Spleen (tissue), 11 donors: ENCODE measurements at regions not wholly inside any gene's neighbourhood (a gene's known extent, or its start where the extent isn't known, plus 50 kb on each side); places are given as distances from the start of the nearest gene placed in this dataset.

Experiments
- DNase-seq: peaks from one replicate; pipeline ENCODE4 v3.0.0-alpha.2; 2020
- H3K27ac ChIP-seq, 8 donors: fragments of 200-600 bp; sonication (generic) in 7 of 8; 1 replicate in 4 of 8; 2 replicates in 4 of 8; pipeline versions ENCODE4 v1.5.0 to v1.8.0; 2016 to 2021; ENCODE audit warnings: inconsistent platforms in 4 of 8, mild to moderate bottlenecking in 4 of 8, moderate library complexity in 1 of 8
- H3K27me3 ChIP-seq, 7 donors: fragments of 200-600 bp; sonication (generic) in 6 of 7; replicated peaks in 1 of 7; 1 replicate in 4 of 7; 2 replicates in 3 of 7; pipeline versions ENCODE4 v1.5.0 to v1.8.0; 2016 to 2021; ENCODE audit warnings: inconsistent platforms in 3 of 7, mild to moderate bottlenecking in 1 of 7
- H3K36me3 ChIP-seq, 6 donors: fragments of 200-600 bp; sonication (generic) in 5 of 6; 1 replicate in 4 of 6; 2 replicates in 2 of 6; pipeline versions ENCODE4 v1.5.0 to v1.8.0; 2016 to 2021; ENCODE audit warnings: inconsistent platforms in 2 of 6
- H3K4me1 ChIP-seq, 6 donors: fragments of 200-600 bp; sonication (generic) in 5 of 6; 1 replicate in 3 of 6; 2 replicates in 3 of 6; pipeline versions ENCODE4 v1.5.0 to v1.8.0; 2016 to 2021; ENCODE audit warnings: inconsistent platforms in 3 of 6
- H3K4me3 ChIP-seq, 8 donors: fragments of 200-600 bp; sonication (generic) in 7 of 8; 1 replicate in 4 of 8; 2 replicates in 4 of 8; pipeline versions ENCODE4 v1.5.0 to v1.8.0; 2016 to 2021; ENCODE audit warnings: inconsistent platforms in 4 of 8, mild to moderate bottlenecking in 4 of 8, moderate library complexity in 2 of 8
- H3K9me3 ChIP-seq, 8 donors: fragments of 200-600 bp; sonication (generic) in 7 of 8; 1 replicate in 4 of 8; 2 replicates in 4 of 8; pipeline versions ENCODE4 v1.5.0 to v1.8.0; 2016 to 2021; ENCODE audit warnings: inconsistent platforms in 4 of 8
- POLR2A ChIP-seq, 3 donors: fragments of 450-650 bp; IDR thresholded peaks; one replicate each; pipeline ENCODE4 v1.5.1; 2017; ENCODE audit warnings: antibody characterized with exemption in 3 of 3, mild to moderate bottlenecking in 1 of 3
- POLR2AphosphoS5 ChIP-seq, 3 donors: sonication (generic); formaldehyde crosslinking; IDR thresholded peaks; one replicate each; pipeline ENCODE4 v1.5.1; 2017; ENCODE audit warnings: antibody characterized with exemption in 3 of 3
- WGBS, 5 donors: extraction: QIAGEN DNeasy Blood & Tissue Kit in 3 of 5; methylation state at CpG; one replicate each; pipeline versions ENCODE4 v1.1.5 to v1.1.7; 2013 to 2018; 5-methylcytosine and 5-hydroxymethylcytosine counted together
- intact Hi-C: fragments of 100-400 bp; cut with DNase I; formaldehyde crosslinking; loops from one replicate; pipeline ENCODE4 v1.15.0; 2023; ENCODE audit warnings: low total_unique reads
- TF ChIP-seq, protein P1 (sequence below), 11 experiments: fragments of 200-600 bp in 7 of 11; fragments of 450-650 bp in 4 of 11; sonication (generic) in 4 of 11; IDR thresholded peaks in 8 of 11; conservative IDR thresholded peaks in 3 of 11; 1 replicate in 7 of 11; 2 replicates in 4 of 11; pipeline versions ENCODE4 v1.4.0 to v1.8.0; 2016 to 2021; ENCODE audit warnings: antibody characterized with exemption in 11 of 11, inconsistent platforms in 4 of 11, mild to moderate bottlenecking in 1 of 11
- donor health status: healthy with polysubstance abuse.
- donor health status: DM: no; HTN: no; CAD: no; lungs with moderate emphysema.
- donor health status: DM: no; HTN: no; CAD: no.
- donor health status: Bipolar disorder and iron deficiency.
- donor health status: healthy.
- donor health status: DM: no; HTN: no; CAD: no.
- donor health status: DM: yes; HTN: yes; CAD: no.

DNA sequence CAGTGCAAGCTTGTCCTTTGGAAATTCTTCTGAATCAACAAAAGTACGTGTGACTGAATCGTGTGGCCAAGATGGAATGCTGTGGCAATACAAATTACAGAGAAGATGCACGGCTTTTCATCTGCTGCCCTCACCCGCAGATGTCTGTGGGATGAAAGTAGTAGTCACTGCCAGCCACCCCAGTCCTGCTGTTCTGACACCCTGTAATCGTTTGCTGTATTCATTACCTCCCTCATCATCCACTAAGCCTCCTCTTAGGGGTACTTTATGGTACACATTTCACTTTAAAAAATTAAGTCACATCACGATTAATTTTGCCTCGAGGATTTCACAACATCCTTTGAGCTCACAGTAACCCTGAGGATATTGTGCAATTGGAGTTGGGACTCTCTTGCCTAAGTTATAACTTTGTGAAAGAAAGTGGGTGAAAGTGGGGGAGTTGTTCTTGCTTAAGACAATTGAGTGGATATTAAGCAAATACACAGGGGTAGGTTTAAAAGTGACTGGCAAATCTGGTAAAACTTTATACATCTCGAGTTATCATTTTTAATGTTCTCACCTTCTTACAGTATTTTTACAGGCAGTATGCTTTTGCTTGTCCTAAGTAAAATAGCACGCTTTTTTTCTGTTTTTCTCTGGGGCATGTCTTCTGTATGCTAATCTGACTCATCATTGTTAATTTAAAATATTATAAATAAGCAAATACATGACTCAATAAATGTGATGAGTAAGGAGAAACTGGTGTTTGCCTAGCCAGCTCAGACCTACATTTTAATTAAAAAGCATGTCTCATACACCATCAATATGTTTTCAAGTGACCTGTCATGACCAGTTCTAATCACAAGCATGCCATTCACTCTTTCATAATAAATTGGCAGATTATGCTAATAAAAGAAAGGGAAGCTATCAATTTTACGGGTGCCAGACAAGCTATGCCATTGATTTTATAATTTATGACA is 680.9 kb downstream of the IRS1 start:
- Histone ChIP-seq H3K27ac (peak overlapping the region in 7 of 8 donors; percentile 33 to 85 (median 66)), H3K27me3 (no peaks in the 10 kb centered on the region), H3K4me3 (peak overlapping the region in 2 of 8 donors; percentile 8 to 50), H3K9me3 (no peaks in the 10 kb centered on the region), H3K36me3 (no peaks in the 10 kb centered on the region), H3K4me1 (peaks cover 0 to 41% (median 14%) of the 10 kb centered on the region in 6 donors)
- intact Hi-C loops, result no loop called here
- TF ChIP-seq, protein P1, sequence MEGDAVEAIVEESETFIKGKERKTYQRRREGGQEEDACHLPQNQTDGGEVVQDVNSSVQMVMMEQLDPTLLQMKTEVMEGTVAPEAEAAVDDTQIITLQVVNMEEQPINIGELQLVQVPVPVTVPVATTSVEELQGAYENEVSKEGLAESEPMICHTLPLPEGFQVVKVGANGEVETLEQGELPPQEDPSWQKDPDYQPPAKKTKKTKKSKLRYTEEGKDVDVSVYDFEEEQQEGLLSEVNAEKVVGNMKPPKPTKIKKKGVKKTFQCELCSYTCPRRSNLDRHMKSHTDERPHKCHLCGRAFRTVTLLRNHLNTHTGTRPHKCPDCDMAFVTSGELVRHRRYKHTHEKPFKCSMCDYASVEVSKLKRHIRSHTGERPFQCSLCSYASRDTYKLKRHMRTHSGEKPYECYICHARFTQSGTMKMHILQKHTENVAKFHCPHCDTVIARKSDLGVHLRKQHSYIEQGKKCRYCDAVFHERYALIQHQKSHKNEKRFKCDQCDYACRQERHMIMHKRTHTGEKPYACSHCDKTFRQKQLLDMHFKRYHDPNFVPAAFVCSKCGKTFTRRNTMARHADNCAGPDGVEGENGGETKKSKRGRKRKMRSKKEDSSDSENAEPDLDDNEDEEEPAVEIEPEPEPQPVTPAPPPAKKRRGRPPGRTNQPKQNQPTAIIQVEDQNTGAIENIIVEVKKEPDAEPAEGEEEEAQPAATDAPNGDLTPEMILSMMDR (IDR thresholded peaks at IDR 0.05 in 8 of 11, conservative IDR thresholded peaks at IDR 0.05 in 3 of 11), result no peak
- TF ChIP-seq POLR2AphosphoS5 (IDR thresholded peaks at IDR 0.05) (no peak), POLR2A (IDR thresholded peaks at IDR 0.05) (no peak)
- WGBS, 5 donors, result 31 to 57% (median 38%) methylated on average over 10 of the region's 10 CpGs
- no peak for DNase-seq

DNA sequence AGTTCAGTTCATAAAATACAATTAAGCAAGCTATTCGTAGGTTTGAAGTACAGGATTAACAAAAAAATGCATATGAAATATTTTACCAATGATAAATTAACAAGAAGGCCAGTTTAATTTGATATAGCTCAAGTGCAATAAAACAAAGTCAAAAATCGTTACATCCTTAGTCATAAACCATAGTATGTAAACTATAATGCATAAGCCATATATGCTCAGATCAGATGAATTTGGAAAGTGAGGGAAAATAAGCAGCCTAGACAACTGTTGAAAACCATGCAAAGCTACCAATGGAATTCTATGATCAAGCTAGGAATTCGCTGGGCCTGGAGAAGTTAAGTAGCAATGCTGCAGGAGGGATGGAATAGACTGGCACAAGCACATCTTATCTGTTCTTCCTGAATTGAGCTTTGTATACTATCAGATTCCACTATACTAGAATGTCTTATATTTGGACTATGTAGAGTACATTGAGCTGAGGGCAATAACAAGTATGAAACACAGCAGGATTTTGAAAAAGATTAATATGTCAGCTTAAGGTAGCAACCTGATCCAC is 682.0 kb downstream of the IRS1 start:
- Histone ChIP-seq H3K4me3 (no peak overlapping the region), H3K27me3 (no peaks in the 10 kb centered on the region), H3K4me1 (peaks cover 0 to 33% (median 9%) of the 10 kb centered on the region in 6 donors), H3K36me3 (no peaks in the 10 kb centered on the region), H3K9me3 (no peaks in the 10 kb centered on the region), H3K27ac (peak overlapping the region in 3 of 8 donors; percentile 79 to 85 (median 84))
- WGBS, 5 donors, result 63 to 82% (median 68%) methylated on average over 3 of the region's 3 CpGs
- no peak for DNase-seq
- intact Hi-C loops, result no loop called here
- TF ChIP-seq POLR2A (IDR thresholded peaks at IDR 0.05) (no peak), POLR2AphosphoS5 (IDR thresholded peaks at IDR 0.05) (no peak)
- TF ChIP-seq, protein P1 (IDR thresholded peaks at IDR 0.05 in 8 of 11, conservative IDR thresholded peaks at IDR 0.05 in 3 of 11), result no peak

DNA sequence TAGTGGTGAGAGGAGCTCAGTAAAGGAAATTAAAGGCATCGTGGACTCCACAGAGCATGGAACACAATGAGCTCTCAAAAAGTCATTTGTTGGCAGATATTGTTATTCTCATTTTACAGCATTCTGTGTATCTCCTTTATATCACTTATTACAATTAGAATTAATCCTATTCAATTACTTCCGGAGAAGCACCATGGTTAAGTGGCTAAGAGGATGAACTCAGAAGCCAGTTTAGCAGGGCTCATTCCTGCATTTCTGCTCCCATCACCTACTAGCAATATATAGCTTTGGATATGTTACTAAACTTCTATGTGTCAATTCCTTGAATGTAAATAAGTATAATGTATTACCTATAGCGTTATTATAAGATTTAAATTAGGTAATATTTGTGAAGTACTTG is 683.3 kb downstream of the IRS1 start:
- Histone ChIP-seq H3K9me3 (no peaks in the 10 kb centered on the region), H3K4me1 (peaks cover 0 to 22% (median 4%) of the 10 kb centered on the region in 6 donors), H3K27me3 (no peaks in the 10 kb centered on the region), H3K36me3 (no peaks in the 10 kb centered on the region), H3K4me3 (no peak overlapping the region), H3K27ac (no peak overlapping the region)
- TF ChIP-seq, protein P1 (IDR thresholded peaks at IDR 0.05 in 8 of 11, conservative IDR thresholded peaks at IDR 0.05 in 3 of 11), result no peak
- no peak for TF ChIP-seq POLR2AphosphoS5 (IDR thresholded peaks at IDR 0.05)
- no peak for TF ChIP-seq POLR2A (IDR thresholded peaks at IDR 0.05)
- 75 to 88% (median 80%) methylated on average over 3 of the region's 3 CpGs for WGBS, 5 donors
- intact Hi-C loops, result no loop called here
- DNase-seq, result no peak

DNA sequence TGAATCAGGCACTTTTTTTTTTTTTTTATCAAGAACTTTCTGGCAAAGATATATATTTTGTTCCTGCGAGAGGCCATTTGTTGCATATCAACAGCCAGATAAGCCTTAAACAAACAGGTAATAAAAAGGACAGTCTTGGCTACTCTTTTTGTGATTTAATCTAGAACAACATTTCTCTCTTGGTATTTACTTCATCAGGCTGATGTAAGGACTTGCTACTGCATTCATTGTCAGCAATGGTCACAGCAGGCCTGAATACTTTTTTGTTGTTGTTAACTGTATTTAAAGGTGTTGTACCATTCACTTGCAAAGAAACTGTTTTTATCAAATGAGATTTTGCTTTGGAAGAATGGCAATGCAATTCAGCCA is 683.8 kb downstream of the IRS1 start:
- Histone ChIP-seq H3K9me3 (no peaks in the 10 kb centered on the region), H3K4me3 (no peak overlapping the region), H3K4me1 (peaks cover 0 to 17% (median 2%) of the 10 kb centered on the region in 6 donors), H3K36me3 (no peaks in the 10 kb centered on the region), H3K27ac (no peak overlapping the region), H3K27me3 (no peaks in the 10 kb centered on the region)
- TF ChIP-seq POLR2AphosphoS5 (IDR thresholded peaks at IDR 0.05) (no peak), POLR2A (IDR thresholded peaks at IDR 0.05) (no peak)
- TF ChIP-seq, protein P1 (IDR thresholded peaks at IDR 0.05 in 8 of 11, conservative IDR thresholded peaks at IDR 0.05 in 3 of 11), result no peak
- intact Hi-C loops, result no loop called here
- 87 to 91% (median 89%) methylated on average over 1 of the region's 1 CpG for WGBS, 5 donors
- no peak for DNase-seq
